Neuronal stem cell (in vitro differentiated cells): ENCODE measurements at regions not wholly inside any gene's neighbourhood (a gene's known extent, or its start where the extent isn't known, plus 50 kb on each side); places are given as distances from the start of the nearest gene placed in this dataset.

Experiments used
- DNase-seq: peaks from one replicate; pipeline ENCODE4 v3.0.0-alpha.2; 2013; ENCODE audit warnings: low spot score
- H2AFZ ChIP-seq: one replicate; pipeline ENCODE4 v1.6.1; 2013; ENCODE audit warnings: mild to moderate bottlenecking, low read length, inconsistent platforms
- H2AK5ac ChIP-seq: 2 replicates; pipeline ENCODE4 v1.6.1; 2013; ENCODE audit warnings: low read depth, mild to moderate bottlenecking, inconsistent platforms, low read length, moderate library complexity, mixed read lengths
- H2BK120ac ChIP-seq: 2 replicates; pipeline ENCODE4 v1.6.1; 2013; ENCODE audit warnings: low read depth, mild to moderate bottlenecking, inconsistent platforms, low read length, moderate library complexity, mixed read lengths
- H2BK12ac ChIP-seq: one replicate; pipeline ENCODE4 v1.6.1; 2013; ENCODE audit warnings: low read length, inconsistent platforms
- H2BK15ac ChIP-seq: 2 replicates; pipeline ENCODE4 v1.6.1; 2013; ENCODE audit warnings: mild to moderate bottlenecking, low read length, inconsistent platforms, mixed read lengths
- H2BK5ac ChIP-seq: one replicate; pipeline ENCODE4 v1.6.1; 2013; ENCODE audit warnings: inconsistent platforms, mild to moderate bottlenecking, low read length, moderate library complexity
- H3K14ac ChIP-seq: one replicate; pipeline ENCODE4 v1.6.1; 2013; ENCODE audit warnings: low read length, inconsistent platforms
- H3K18ac ChIP-seq: 2 replicates; pipeline ENCODE4 v1.6.1; 2013; ENCODE audit warnings: low read length, inconsistent platforms
- H3K23ac ChIP-seq: 2 replicates; pipeline ENCODE4 v1.6.1; 2013; ENCODE audit warnings: low read depth, mild to moderate bottlenecking, mixed read lengths, low read length, inconsistent platforms; ENCODE audit not compliant: poor library complexity
- H3K27ac ChIP-seq: replicated peaks from 3 replicates; pipeline ENCODE4 v1.5.1; 2013; ENCODE audit warnings: low read length, inconsistent platforms
- H3K27me3 ChIP-seq, 3 experiments: 2 replicates each; pipeline ENCODE4 v1.6.1; 2013; ENCODE audit warnings: low read length in 3 of 3, mild to moderate bottlenecking in 2 of 3, inconsistent platforms in 1 of 3, low read depth in 1 of 3, mixed read lengths in 1 of 3, moderate library complexity in 1 of 3; ENCODE audit not compliant: control insufficient read depth in 3 of 3, insufficient read depth in 3 of 3
- H3K36me3 ChIP-seq, 2 donors: replicated peaks in 1 of 2; 2 replicates each; pipeline ENCODE4 v1.6.1; 2013; ENCODE audit warnings: low read length in 2 of 2; ENCODE audit not compliant: control insufficient read depth in 2 of 2, insufficient read depth in 2 of 2
- H3K4ac ChIP-seq: 2 replicates; pipeline ENCODE4 v1.6.1; 2013; ENCODE audit warnings: inconsistent platforms, mild to moderate bottlenecking, low read length, moderate library complexity
- H3K4me1 ChIP-seq, 2 donors: 1 replicate in 1 of 2; 2 replicates in 1 of 2; pipeline ENCODE4 v1.6.1; 2013; ENCODE audit warnings: low read length in 2 of 2, low read depth in 1 of 2; ENCODE audit not compliant: control insufficient read depth in 2 of 2, insufficient read depth in 1 of 2
- H3K4me2 ChIP-seq: one replicate; pipeline ENCODE4 v1.6.1; 2013; ENCODE audit warnings: mild to moderate bottlenecking, low read length, inconsistent platforms; ENCODE audit not compliant: insufficient read depth, poor library complexity, severe bottlenecking
- H3K4me3 ChIP-seq, 2 donors: 2 replicates each; pipeline ENCODE4 v1.5.1; 2013; ENCODE audit warnings: low read length in 2 of 2, mild to moderate bottlenecking in 2 of 2, inconsistent platforms in 1 of 2, moderate library complexity in 1 of 2
- H3K79me1 ChIP-seq: one replicate; pipeline ENCODE4 v1.6.1; 2013; ENCODE audit warnings: low read depth, mild to moderate bottlenecking, inconsistent platforms, low read length, moderate library complexity
- H3K9ac ChIP-seq: one replicate; pipeline ENCODE4 v1.6.1; 2013; ENCODE audit warnings: mild to moderate bottlenecking, low read depth, low read length, inconsistent platforms; ENCODE audit not compliant: poor library complexity
- H3K9me3 ChIP-seq, 2 donors: replicated peaks in 1 of 2; 2 replicates each; pipeline versions ENCODE3 to v1.6.1; 2013; ENCODE audit warnings: low read length in 2 of 2, mild to moderate bottlenecking in 2 of 2, inconsistent platforms in 1 of 2, low read depth in 1 of 2, mixed read lengths in 1 of 2, moderate library complexity in 1 of 2; ENCODE audit not compliant: control insufficient read depth in 2 of 2, insufficient read depth in 1 of 2
- H4K8ac ChIP-seq: one replicate; pipeline ENCODE4 v1.6.1; 2013; ENCODE audit warnings: low read depth, mild to moderate bottlenecking, inconsistent platforms, low read length, moderate library complexity
- H4K91ac ChIP-seq: one replicate; pipeline ENCODE4 v1.6.1; 2013; ENCODE audit warnings: low read length, low read depth, mild to moderate bottlenecking, inconsistent platforms; ENCODE audit not compliant: poor library complexity
- WGBS, 2 donors: extraction: QIAGEN DNeasy Blood & Tissue Kit; methylation state at CpG; one replicate each; pipeline ENCODE4 v1.1.7; 2013; ENCODE audit warnings: missing lambda C conversion rate in 2 of 2, mixed read lengths in 1 of 2; ENCODE audit not compliant: insufficient read length in 2 of 2, insufficient replicate concordance in 1 of 2; ENCODE audit errors: extremely low coverage in 2 of 2; 5-methylcytosine and 5-hydroxymethylcytosine counted together

GRCh38 chr15:77800305-77800704 is 167.6 kb upstream of the LINGO1 start:
- no peak overlapping the region for H4K8ac ChIP-seq
- no peak overlapping the region for H3K4ac ChIP-seq
- no peak overlapping the region for H3K27ac ChIP-seq
- no peaks in the 10 kb centered on the region for H3K79me1 ChIP-seq
- H2AFZ ChIP-seq = no peak overlapping the region
- no peak overlapping the region for H2BK5ac ChIP-seq
- H3K18ac ChIP-seq = peak overlapping the region; percentile 1
- H3K4me2 ChIP-seq = no peak overlapping the region
- no peak for DNase-seq
- H2BK15ac ChIP-seq = no peak overlapping the region
- H2AK5ac ChIP-seq = no peak overlapping the region
- no peak overlapping the region for H3K23ac ChIP-seq
- peaks cover 0 to 17% of the 10 kb centered on the region in 2 donors for H3K4me1 ChIP-seq
- H3K9me3 ChIP-seq = no peaks in the 10 kb centered on the region
- H2BK120ac ChIP-seq = no peak overlapping the region
- no peak overlapping the region for H2BK12ac ChIP-seq
- no CpG with 5 or more reads among the region's 5 CpGs for WGBS, 2 donors
- no peak overlapping the region for H4K91ac ChIP-seq
- H3K14ac ChIP-seq = no peak overlapping the region
- H3K27me3 ChIP-seq = peaks cover 0 to 23% (median 0%) of the 10 kb centered on the region in 3 experiments
- H3K36me3 ChIP-seq = no peaks in the 10 kb centered on the region
- no peak overlapping the region for H3K9ac ChIP-seq
- no peak overlapping the region for H3K4me3 ChIP-seq

GRCh38 chr15:77798847-77799246 is 166.1 kb upstream of the LINGO1 start:
- no peak overlapping the region for H3K23ac ChIP-seq
- no peak overlapping the region for H3K4me3 ChIP-seq
- no peak overlapping the region for H3K14ac ChIP-seq
- WGBS, 2 donors = no CpG with 5 or more reads among the region's 3 CpGs
- no peak overlapping the region for H3K4me2 ChIP-seq
- H3K79me1 ChIP-seq = no peaks in the 10 kb centered on the region
- H2BK15ac ChIP-seq = peak overlapping the region; percentile 1
- H3K27me3 ChIP-seq = peaks cover 0 to 22% (median 0%) of the 10 kb centered on the region in 3 experiments
- no peak overlapping the region for H3K27ac ChIP-seq
- no peak overlapping the region for H2AFZ ChIP-seq
- no peak overlapping the region for H2BK12ac ChIP-seq
- H3K4me1 ChIP-seq = peaks cover 0 to 14% of the 10 kb centered on the region in 2 donors
- no peak for DNase-seq
- H3K4ac ChIP-seq = no peak overlapping the region
- no peak overlapping the region for H3K18ac ChIP-seq
- H2AK5ac ChIP-seq = no peak overlapping the region
- no peaks in the 10 kb centered on the region for H3K9me3 ChIP-seq
- H2BK5ac ChIP-seq = no peak overlapping the region
- H4K8ac ChIP-seq = no peak overlapping the region
- H3K9ac ChIP-seq = no peak overlapping the region
- H4K91ac ChIP-seq = no peak overlapping the region
- H3K36me3 ChIP-seq = no peaks in the 10 kb centered on the region
- no peak overlapping the region for H2BK120ac ChIP-seq

- peak overlapping the region; percentile 35 for H3K9ac ChIP-seq
- H2BK15ac ChIP-seq = peak overlapping the region; percentile 1
- WGBS, 2 donors = no CpG with 5 or more reads among the region's 13 CpGs
- H3K27ac ChIP-seq = no peak overlapping the region
- no peak overlapping the region for H4K91ac ChIP-seq
- no peaks in the 10 kb centered on the region for H3K36me3 ChIP-seq
- H3K4me3 ChIP-seq = no peak overlapping the region
- no peak overlapping the region for H2BK5ac ChIP-seq
- no peak overlapping the region for H3K4ac ChIP-seq
- H3K4me2 ChIP-seq = no peak overlapping the region
- no peaks in the 10 kb centered on the region for H3K79me1 ChIP-seq
- H4K8ac ChIP-seq = no peak overlapping the region
- H3K23ac ChIP-seq = peak overlapping the region; percentile 40
- no peak for DNase-seq
- peak overlapping the region; percentile 86 for H3K18ac ChIP-seq
- no peak overlapping the region for H2AFZ ChIP-seq
- H3K27me3 ChIP-seq = peaks cover 0 to 23% (median 0%) of the 10 kb centered on the region in 3 experiments
- no peak overlapping the region for H2BK12ac ChIP-seq
- peak overlapping the region; percentile 73 for H2AK5ac ChIP-seq
- H3K4me1 ChIP-seq = peaks cover 0 to 13% of the 10 kb centered on the region in 2 donors
- peak overlapping the region; percentile 90 for H3K14ac ChIP-seq
- H2BK120ac ChIP-seq = no peak overlapping the region
- H3K9me3 ChIP-seq = no peaks in the 10 kb centered on the region
These were observed 165.6 kb upstream of the LINGO1 start for GRCh38 chr15:77798151-77798835.

- Histone ChIP-seq H3K4me3 (no peak overlapping the region), H3K23ac (peak overlapping the region; percentile 20), H2BK120ac (no peak overlapping the region)
These were observed 164.6 kb upstream of the LINGO1 start for GRCh38 chr15:77797270-77797669.

More at GRCh38 chr15:77797270-77797669, 164.6 kb upstream of the LINGO1 start:
- WGBS, 2 donors = no CpG with 5 or more reads among the region's 8 CpGs
- no peak overlapping the region for H2BK12ac ChIP-seq
- H4K91ac ChIP-seq = no peak overlapping the region
- no peak overlapping the region for H2BK5ac ChIP-seq
- H3K9ac ChIP-seq = no peak overlapping the region
- no peak overlapping the region for H3K4me2 ChIP-seq
- H3K9me3 ChIP-seq = no peaks in the 10 kb centered on the region
- no peak overlapping the region for H3K4ac ChIP-seq
- no peak overlapping the region for H2AFZ ChIP-seq
- H3K4me1 ChIP-seq = peaks cover 0 to 13% of the 10 kb centered on the region in 2 donors
- H3K36me3 ChIP-seq = no peaks in the 10 kb centered on the region
- no peak overlapping the region for H3K27ac ChIP-seq
- H3K79me1 ChIP-seq = no peaks in the 10 kb centered on the region
- H4K8ac ChIP-seq = no peak overlapping the region
- peaks cover 0 to 30% (median 0%) of the 10 kb centered on the region in 3 experiments for H3K27me3 ChIP-seq
- no peak overlapping the region for H3K14ac ChIP-seq
- H2AK5ac ChIP-seq = no peak overlapping the region
- no peak for DNase-seq
- H3K18ac ChIP-seq = no peak overlapping the region
- H2BK15ac ChIP-seq = no peak overlapping the region
